Gastroesophageal sphincter (tissue), 4 donors: ENCODE measurements at regions not wholly inside any gene's neighbourhood (a gene's known extent, or its start where the extent isn't known, plus 50 kb on each side); places are given as distances from the start of the nearest gene placed in this dataset.

Experiments
- ATAC-seq: fragments of 150-250 bp; one replicate; pipeline ENCODE4 v1.9.1; 2016; ENCODE audit warnings: mild to moderate bottlenecking, moderate library complexity
- H3K27ac ChIP-seq, 4 donors: fragments of 200-600 bp; sonication (generic) in 3 of 4; 1 replicate in 3 of 4; 2 replicates in 1 of 4; pipeline ENCODE4 v1.5.1; 2016 to 2019
- H3K27me3 ChIP-seq: fragments of 200-600 bp; sonication (generic); one replicate; pipeline ENCODE4 v1.5.1; 2019
- H3K36me3 ChIP-seq, 2 donors: fragments of 200-600 bp; sonication (generic); one replicate each; pipeline ENCODE4 v1.5.1; 2019; ENCODE audit warnings: control low read depth in 1 of 2
- H3K4me1 ChIP-seq, 3 donors: fragments of 200-600 bp; sonication (generic); 1 replicate in 2 of 3; 2 replicates in 1 of 3; pipeline ENCODE4 v1.5.1; 2016 to 2019; ENCODE audit warnings: control low read depth in 2 of 3
- H3K4me3 ChIP-seq, 2 donors: fragments of 200-600 bp; sonication (generic); one replicate each; pipeline ENCODE4 v1.5.1; 2019; ENCODE audit warnings: mild to moderate bottlenecking in 1 of 2, moderate library complexity in 1 of 2
- H3K9me3 ChIP-seq, 3 donors: fragments of 200-600 bp; sonication (generic); one replicate each; pipeline ENCODE4 v1.5.1; 2017 to 2019; ENCODE audit warnings: control low read depth in 2 of 3
- CTCF ChIP-seq, 4 experiments: fragments of 200-600 bp in 2 of 4; fragments of 450-650 bp in 2 of 4; sonication (generic) in 1 of 4; IDR thresholded peaks; one replicate each; pipeline ENCODE4 v1.5.1; 2017 to 2019; ENCODE audit warnings: antibody characterized with exemption in 4 of 4, mild to moderate bottlenecking in 2 of 4, moderate library complexity in 2 of 4
- EP300 ChIP-seq: sonication (generic); formaldehyde crosslinking; IDR thresholded peaks from one replicate; pipeline ENCODE4 v1.6.1; 2017; ENCODE audit warnings: antibody characterized with exemption, mild to moderate bottlenecking
- POLR2A ChIP-seq, 2 donors: fragments of 450-650 bp; IDR thresholded peaks; one replicate each; pipeline ENCODE4 v1.6.1; 2017; ENCODE audit warnings: antibody characterized with exemption in 2 of 2, mild to moderate bottlenecking in 2 of 2, moderate library complexity in 1 of 2
- POLR2AphosphoS5 ChIP-seq: sonication (generic); formaldehyde crosslinking; IDR thresholded peaks from one replicate; pipeline ENCODE4 v1.6.1; 2017; ENCODE audit warnings: antibody characterized with exemption
- whole genome bisulfite sequencing, 2 donors: methylation state at CpG; one replicate each; pipeline ENCODE4 v1.1.5; 2018; ENCODE audit warnings: low coverage in 1 of 2; 5-methylcytosine and 5-hydroxymethylcytosine counted together

- Histone ChIP-seq H3K27ac (no peak overlapping the region), H3K4me1 (no peaks in the 10 kb centered on the region), H3K9me3 (no peaks in the 10 kb centered on the region), H3K36me3 (no peaks in the 10 kb centered on the region), H3K4me3 (no peak overlapping the region), H3K27me3 (no peaks in the 10 kb centered on the region)
- ATAC-seq: no peak
- 57 to 85% methylated on average over 1 to 10 of the region's 17 CpGs for WGBS, 2 donors
- TF ChIP-seq EP300 (no peak), POLR2A (IDR thresholded peaks at IDR 0.05) (no peak), POLR2AphosphoS5 (no peak), CTCF (IDR thresholded peaks at IDR 0.05) (no peak)
Measured at GRCh38 chr2:239669899-239670460, 269.2 kb upstream of the HDAC4 start.

- no peak for ATAC-seq
- no peak overlapping the region for H3K27ac ChIP-seq
- H3K4me3 ChIP-seq: no peak overlapping the region
- peaks cover 4% of the 10 kb centered on the region for H3K27me3 ChIP-seq
- H3K4me1 ChIP-seq: no peaks in the 10 kb centered on the region
- H3K9me3 ChIP-seq: no peaks in the 10 kb centered on the region
- WGBS, 2 donors: 60 to 83% methylated on average over 1 of the region's 9 CpGs
- no peaks in the 10 kb centered on the region for H3K36me3 ChIP-seq
- TF ChIP-seq POLR2A (IDR thresholded peaks at IDR 0.05): no peak
Measured at GRCh38 chr2:239669181-239669898, 268.5 kb upstream of the HDAC4 start.

- Histone ChIP-seq H3K4me1 (no peaks in the 10 kb centered on the region), H3K27me3 (peaks cover 9% of the 10 kb centered on the region), H3K27ac (no peak overlapping the region), H3K4me3 (no peak overlapping the region), H3K9me3 (no peaks in the 10 kb centered on the region), H3K36me3 (no peaks in the 10 kb centered on the region)
- TF ChIP-seq EP300 (no peak), POLR2A (IDR thresholded peaks at IDR 0.05) (no peak), CTCF (IDR thresholded peaks at IDR 0.05) (no peak), POLR2AphosphoS5 (no peak)
- WGBS, 2 donors: 70% methylated on average over 2 of the region's 3 CpGs; no CpG with 5 or more reads in 1 of the 2 donors
- no peak for ATAC-seq
Measured at GRCh38 chr2:239668651-239669050, 267.8 kb upstream of the HDAC4 start.

GRCh38 chr2:239668042-239668441 lies 267.2 kb upstream of the HDAC4 start:
- Histone ChIP-seq H3K36me3 (no peaks in the 10 kb centered on the region), H3K27ac (no peak overlapping the region), H3K27me3 (peaks cover 15% of the 10 kb centered on the region), H3K4me1 (no peaks in the 10 kb centered on the region), H3K4me3 (no peak overlapping the region), H3K9me3 (no peaks in the 10 kb centered on the region)
- WGBS, 2 donors: 90 to 100% methylated on average over 1 to 4 of the region's 8 CpGs
- no peak for TF ChIP-seq POLR2A (IDR thresholded peaks at IDR 0.05)
- no peak for TF ChIP-seq CTCF (IDR thresholded peaks at IDR 0.05)
- TF ChIP-seq POLR2AphosphoS5: no peak
- no peak for TF ChIP-seq EP300
- ATAC-seq: no peak

- no peak overlapping the region for H3K27ac ChIP-seq
- TF ChIP-seq EP300 (no peak), CTCF (IDR thresholded peaks at IDR 0.05) (no peak), POLR2A (IDR thresholded peaks at IDR 0.05) (no peak), POLR2AphosphoS5 (no peak)
- no peak overlapping the region for H3K4me3 ChIP-seq
- peaks cover 21% of the 10 kb centered on the region for H3K27me3 ChIP-seq
- no peaks in the 10 kb centered on the region for H3K36me3 ChIP-seq
- no peaks in the 10 kb centered on the region for H3K4me1 ChIP-seq
- ATAC-seq: no peak
- 80 to 88% methylated on average over 1 to 4 of the region's 10 CpGs for WGBS, 2 donors
- H3K9me3 ChIP-seq: no peaks in the 10 kb centered on the region
Measured at GRCh38 chr2:239667431-239667985, 266.7 kb upstream of the HDAC4 start.
